Stimulated activated CD4-positive, alpha-beta T cell treated with anti-CD3 and anti-CD28 coated beads, Interleukin-15, amount 100 ng/mL, for 24 hours (primary cell): ENCODE measurements at regions not wholly inside any gene's neighbourhood (a gene's known extent, or its start where the extent isn't known, plus 50 kb on each side); places are given as distances from the start of the nearest gene placed in this dataset.

Experiments used
- DNase-seq: peaks from one replicate; pipeline ENCODE4 v3.0.0-alpha.2; 2020

- DNase-seq = no peak
Observed at GRCh38 chr3:178397202-178397601, 139.0 kb upstream of the KCNMB2 start.

DNA sequence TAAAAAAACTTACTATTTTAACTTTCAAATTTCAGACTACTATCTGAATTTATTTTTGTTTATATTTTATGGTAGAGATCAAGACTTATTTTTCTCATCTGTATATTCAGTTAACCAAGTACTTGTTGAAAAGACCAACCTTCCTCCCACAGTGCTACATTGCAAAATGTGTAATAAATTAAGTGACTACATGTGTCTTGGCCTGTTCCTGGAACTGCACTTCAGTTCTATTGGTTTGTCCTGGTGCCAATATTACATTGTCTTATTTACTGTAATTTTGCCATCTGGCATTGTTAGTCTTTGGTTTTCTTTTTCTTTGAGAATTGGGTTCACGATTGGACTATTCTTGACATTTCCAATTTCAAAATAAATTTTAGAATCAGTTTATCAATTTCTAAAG lies 138.4 kb upstream of the KCNMB2 start:
- no peak for DNase-seq

DNA sequence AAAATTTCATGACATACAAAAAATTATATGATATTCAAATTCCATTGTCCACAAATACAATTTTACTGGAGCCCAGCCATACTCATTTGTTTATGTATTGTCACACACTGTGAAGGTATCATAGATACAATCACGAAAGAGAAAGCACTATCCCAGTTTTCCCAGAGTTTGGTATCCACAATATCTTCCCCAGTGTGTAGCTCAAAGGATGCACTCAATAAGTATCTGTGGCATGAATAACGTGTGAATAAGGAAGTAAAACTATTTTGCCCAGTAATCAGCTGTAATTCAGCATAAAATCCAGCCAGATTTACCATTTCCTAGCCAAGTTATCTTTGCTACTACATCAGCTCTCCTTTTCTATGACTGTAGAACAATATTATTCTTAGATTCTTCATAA lies 131.3 kb upstream of the KCNMB2 start:
- no peak for DNase-seq

- DNase-seq = no peak
Observed at GRCh38 chr3:178405531-178405930, 130.7 kb upstream of the KCNMB2 start.

GRCh38 chr3:178406206-178406605 lies 130.0 kb upstream of the KCNMB2 start:
- no peak for DNase-seq

- DNase-seq = no peak
Observed at GRCh38 chr3:178415384-178415783, 120.9 kb upstream of the KCNMB2 start.

DNA sequence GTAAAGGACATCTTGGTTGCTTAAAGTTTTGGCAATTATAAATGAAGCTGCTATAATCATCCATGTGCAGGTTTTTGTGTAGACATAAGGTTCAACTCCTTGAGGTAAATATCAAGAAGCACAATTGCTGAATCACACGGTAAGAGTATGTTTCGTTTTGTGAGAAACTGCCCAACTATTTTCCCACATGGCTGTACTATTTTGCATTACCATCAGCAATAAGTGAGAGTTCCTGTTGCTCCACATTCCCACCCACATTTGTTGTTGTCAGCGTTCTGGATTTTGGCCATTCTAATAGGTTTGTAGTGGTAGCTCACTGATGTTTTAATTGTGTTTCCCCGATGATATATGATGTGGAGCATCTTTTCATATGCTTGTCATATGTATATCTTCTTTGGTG lies 118.5 kb upstream of the KCNMB2 start:
- DNase-seq = no peak

GRCh38 chr3:178419071-178419470 lies 117.2 kb upstream of the KCNMB2 start:
- DNase-seq = no peak

DNA sequence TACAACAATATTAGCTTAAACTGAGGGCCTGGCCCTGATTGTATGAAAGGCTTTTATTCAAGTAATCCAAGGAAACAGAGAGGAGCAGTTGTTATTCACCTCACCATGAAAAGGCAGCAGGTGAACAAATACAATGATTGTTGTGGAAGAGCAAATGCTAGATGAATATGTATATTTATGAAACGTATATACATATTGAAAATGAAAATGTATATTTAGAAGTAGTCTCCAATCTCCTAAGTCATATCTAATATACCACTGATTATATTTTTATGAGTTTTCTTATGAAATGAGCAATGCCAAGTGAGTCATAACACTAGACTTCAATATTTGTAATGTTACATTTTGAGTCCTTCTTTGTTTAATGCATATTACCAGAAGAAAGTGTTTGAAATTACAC lies 116.2 kb upstream of the KCNMB2 start:
- DNase-seq = no peak

DNA sequence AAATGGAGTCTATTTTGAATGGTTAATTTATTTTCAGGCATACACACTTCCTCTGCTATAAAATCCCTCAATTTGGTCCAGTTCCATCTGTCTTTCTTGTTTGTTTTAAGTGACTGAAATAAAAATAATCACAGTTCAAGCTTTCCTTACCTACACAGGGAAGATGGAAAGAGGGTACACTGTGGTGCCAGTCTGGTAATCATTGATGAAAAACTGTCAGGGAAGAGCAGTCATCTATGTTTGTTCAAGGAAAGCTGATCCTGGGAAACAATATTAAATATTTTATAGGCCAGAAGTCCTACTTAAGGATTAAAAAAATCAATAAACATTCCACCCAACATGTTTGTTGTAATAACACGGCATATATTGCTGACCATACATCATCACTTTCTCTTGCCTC lies 115.2 kb upstream of the KCNMB2 start:
- DNase-seq = no peak

- DNase-seq = no peak
Observed at GRCh38 chr3:178422406-178422805, 113.8 kb upstream of the KCNMB2 start.

DNA sequence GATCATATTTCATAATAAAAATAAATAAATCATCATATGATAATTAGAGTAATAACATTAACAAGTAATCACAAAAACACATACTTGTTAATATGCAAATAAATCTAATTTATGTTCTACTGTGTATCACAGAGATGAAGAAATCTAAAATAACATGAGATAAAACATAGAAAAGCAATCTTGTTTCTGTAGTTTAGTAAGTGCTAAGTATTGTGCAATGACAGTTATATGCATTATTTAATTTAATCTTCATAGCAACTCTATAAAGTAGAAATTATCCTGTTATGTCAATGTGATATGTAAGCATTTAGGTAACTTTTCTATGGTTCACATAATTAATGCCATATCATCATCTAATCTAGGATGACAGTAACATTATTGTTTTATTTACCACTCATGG lies 108.2 kb upstream of the KCNMB2 start:
- DNase-seq = no peak

DNA sequence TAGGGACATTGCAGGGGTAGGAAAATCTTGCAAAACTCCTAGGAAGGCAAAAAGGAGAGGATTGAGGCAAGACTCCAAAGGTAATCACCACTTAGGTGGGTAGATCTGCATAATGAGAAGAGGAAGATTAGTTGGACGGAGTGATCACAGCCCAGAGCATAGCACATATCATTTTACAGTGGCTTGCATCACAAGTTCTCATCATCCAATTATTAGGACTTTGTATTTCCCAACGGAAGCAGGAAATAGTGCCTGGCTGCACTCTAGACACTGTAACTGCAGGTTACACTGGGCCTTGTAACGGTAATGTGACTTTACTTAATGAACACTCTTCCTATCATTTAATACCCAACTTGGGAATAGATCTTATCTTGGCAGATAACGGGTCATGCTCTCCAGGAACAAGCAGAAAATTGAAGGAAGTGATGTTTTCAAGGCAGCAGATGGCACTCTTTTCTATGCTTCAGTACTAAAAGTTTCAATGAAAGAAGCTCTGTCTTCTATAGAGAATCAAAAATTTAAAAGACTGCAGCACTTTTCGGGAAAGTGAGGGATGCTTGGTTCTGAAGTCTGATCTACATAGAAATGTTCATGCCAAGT lies 101.9 kb upstream of the KCNMB2 start:
- DNase-seq = no peak

GRCh38 chr3:178435575-178435974 lies 100.7 kb upstream of the KCNMB2 start:
- DNase-seq = no peak

DNA sequence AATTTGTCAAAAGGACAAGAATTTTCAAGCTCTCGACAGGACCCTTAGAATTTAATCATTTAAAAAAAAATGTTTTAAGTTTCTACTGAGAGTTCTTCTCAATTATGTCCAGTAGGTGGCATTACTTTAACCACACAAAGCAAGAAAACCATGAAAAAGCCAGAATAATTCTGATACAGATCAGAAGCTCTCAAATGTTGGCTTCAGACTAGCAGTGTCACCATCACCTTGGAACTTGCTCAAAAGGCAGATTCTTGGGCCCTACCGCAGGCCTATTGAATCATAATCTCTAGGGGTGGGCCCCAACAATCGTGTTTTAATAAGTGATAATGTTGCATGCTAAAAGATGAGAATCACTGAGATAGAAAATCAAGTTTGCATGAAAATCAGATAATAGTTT lies 99.5 kb upstream of the KCNMB2 start:
- no peak for DNase-seq

DNA sequence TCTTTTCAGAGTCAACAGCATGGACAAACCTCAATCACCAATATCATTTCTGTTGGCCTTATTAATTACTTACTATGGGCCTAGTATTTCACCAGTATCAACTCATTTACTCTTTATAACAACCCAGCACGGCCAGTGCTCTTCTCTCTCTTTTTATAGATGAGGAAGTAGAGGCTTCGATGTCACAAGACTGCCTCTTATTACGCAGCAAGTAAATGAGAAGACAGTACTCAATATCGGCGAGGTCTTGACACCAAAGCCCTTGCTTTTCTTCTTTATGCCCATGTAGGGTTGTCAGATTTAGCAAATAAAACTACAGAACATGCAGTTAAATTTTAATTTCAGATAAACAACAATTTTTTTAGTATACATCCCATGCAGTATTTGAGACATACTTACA lies 99.0 kb upstream of the KCNMB2 start:
- DNase-seq = no peak

- no peak for DNase-seq
Observed at GRCh38 chr3:178439504-178439903, 96.7 kb upstream of the KCNMB2 start.

DNA sequence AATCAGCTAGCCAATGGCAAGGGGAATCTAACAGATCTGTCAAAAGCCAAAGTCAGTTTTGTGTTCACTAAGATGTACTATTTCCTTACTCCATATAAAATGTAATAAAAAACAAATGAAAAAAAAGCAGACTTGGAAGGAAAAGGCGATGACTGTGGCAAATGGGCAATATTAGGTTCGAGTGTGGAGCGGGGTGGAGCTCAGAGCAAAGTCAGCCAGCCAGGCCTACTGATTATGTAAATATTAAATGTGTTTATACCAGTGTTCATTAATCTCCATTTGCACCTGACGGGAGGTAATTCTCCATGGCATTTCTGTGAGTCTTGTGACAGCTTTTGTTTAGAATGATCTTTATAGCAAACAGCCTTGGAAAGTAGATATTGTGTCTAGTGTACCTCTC lies 96.2 kb upstream of the KCNMB2 start:
- no peak for DNase-seq

DNA sequence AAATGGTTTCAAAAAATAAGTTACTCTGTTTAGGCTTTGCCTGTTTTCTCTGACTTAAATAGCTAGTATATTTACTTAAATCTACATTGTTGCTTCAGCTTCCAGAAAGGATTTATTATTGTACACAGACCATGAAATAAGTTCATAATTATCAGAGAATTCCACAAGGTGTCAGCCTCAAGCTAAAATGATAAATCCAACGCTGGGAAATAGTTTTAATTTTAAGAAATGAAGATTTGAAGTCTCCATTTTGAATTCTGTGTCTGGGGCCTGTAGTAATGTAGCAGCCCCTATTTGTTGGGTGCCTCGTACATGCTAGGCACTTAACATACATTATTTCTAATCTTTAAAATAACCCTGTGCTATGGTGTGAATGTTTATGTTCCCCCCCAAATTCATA lies 92.6 kb upstream of the KCNMB2 start:
- no peak for DNase-seq

GRCh38 chr3:178445139-178445538 lies 91.1 kb upstream of the KCNMB2 start:
- DNase-seq = no peak

DNA sequence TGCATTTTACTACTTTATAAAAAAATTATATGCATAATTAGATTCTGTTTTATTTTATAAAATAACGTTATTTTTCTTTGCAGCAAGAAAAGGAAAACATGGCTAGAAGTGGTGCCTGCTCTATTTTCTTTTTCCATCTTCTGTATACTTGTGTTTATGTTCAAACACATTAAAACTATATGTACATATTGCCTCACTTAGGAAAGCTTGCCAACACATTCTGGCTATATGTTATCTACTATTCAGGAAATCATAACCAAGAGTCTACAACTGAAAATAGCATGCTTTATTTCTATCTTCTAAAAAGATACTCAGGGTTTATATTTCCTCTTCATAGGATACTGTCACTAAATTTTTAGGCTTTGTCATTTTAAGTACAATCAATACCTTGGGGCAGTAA lies 90.2 kb upstream of the KCNMB2 start:
- DNase-seq = no peak

- no peak for DNase-seq
Observed at GRCh38 chr3:178450476-178450875, 85.8 kb upstream of the KCNMB2 start.

GRCh38 chr3:178451799-178452198 lies 84.4 kb upstream of the KCNMB2 start:
- no peak for DNase-seq

DNA sequence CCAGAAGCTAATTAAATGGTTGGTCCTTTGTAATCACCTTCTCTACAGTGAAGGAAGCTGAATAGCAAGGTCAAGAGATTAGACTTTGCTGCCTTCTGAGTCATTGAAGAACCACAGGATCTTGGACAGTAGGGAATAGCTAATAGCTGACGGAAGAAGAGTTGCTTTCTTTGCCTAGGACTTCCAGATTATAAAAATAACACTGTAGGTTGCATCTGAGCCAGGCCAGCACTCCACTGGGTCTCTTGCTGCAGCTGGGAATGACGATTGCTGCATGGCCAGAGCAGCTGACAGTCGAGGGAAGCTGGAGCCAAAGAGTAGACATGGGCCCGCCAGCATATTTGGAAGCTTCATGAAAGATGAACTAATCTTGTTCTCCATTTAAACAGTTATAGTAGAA lies 81.5 kb upstream of the KCNMB2 start:
- DNase-seq = no peak

DNA sequence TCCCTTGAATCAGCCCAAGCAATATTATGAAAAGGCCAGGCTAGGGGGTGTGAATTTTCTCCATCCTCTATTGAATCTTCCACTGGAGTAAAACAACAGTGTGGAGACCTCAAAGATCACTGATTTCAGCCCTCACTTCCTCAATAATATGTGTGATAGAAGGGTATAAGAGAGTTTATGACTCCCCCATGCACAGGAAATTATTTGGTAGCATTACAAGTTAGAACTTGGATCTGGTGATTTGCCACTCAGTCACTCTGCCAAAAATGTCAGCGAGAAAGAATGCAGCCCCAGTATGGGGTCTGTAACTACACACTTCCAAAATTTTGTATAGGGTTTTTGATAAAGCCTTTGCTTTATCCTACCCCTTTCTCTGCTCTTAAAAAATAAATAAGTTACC lies 81.0 kb upstream of the KCNMB2 start:
- DNase-seq = no peak

- no peak for DNase-seq
Observed at GRCh38 chr3:178455946-178456345, 80.3 kb upstream of the KCNMB2 start.
